Right atrium auricular region (tissue), 2 donors: ENCODE measurements at regions not wholly inside any gene's neighbourhood (a gene's known extent, or its start where the extent isn't known, plus 50 kb on each side); places are given as distances from the start of the nearest gene placed in this dataset.

Source experiments
- DNase-seq: peaks from one replicate; pipeline ENCODE4 v3.0.0-alpha.2; 2019; ENCODE audit warnings: low spot score
- H3K27ac ChIP-seq, 2 donors: fragments of 200-600 bp; sonication (generic); 1 replicate in 1 of 2; 2 replicates in 1 of 2; pipeline ENCODE4 v1.5.1; 2016 to 2019
- H3K27me3 ChIP-seq, 2 donors: fragments of 200-600 bp; sonication (generic); one replicate each; pipeline versions ENCODE4 v1.5.1 to v1.6.0; 2017 to 2019
- H3K36me3 ChIP-seq: fragments of 200-600 bp; sonication (generic); one replicate; pipeline ENCODE4 v1.5.1; 2016
- H3K4me1 ChIP-seq, 2 donors: fragments of 200-600 bp; sonication (generic); one replicate each; pipeline versions ENCODE4 v1.5.1 to v1.6.0; 2017 to 2019
- H3K4me3 ChIP-seq, 2 donors: fragments of 200-600 bp; sonication (generic); 1 replicate in 1 of 2; 2 replicates in 1 of 2; pipeline ENCODE4 v1.5.1; 2017 to 2019; ENCODE audit warnings: mild to moderate bottlenecking in 1 of 2, moderate library complexity in 1 of 2
- H3K9me3 ChIP-seq, 2 donors: fragments of 200-600 bp; sonication (generic); one replicate each; pipeline ENCODE4 v1.5.1; 2019
- TF ChIP-seq, protein P1 (sequence below), 2 donors: fragments of 200-600 bp; sonication (generic); IDR thresholded peaks; one replicate each; pipeline ENCODE4 v1.5.1; 2019; ENCODE audit warnings: antibody characterized with exemption in 2 of 2

DNA sequence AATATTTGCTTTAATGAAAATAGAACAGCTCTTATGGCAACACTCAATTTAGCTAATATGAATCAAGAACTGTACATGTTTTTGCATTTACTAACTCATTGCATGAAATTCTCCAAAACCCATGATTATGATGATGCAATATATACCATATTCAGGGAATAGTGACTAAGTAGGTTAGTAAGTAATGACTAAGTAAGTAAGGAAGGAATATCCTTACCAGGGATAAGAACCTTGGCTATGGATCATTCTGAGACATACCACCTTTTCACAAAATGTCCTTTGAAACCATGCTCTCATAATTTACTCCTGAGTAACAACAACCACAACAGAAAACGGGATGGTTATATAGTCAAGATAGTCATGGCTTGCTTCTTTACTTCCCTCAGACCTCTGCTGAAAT, 1513.0 kb downstream of the STIM2 start:
- no peaks in the 10 kb centered on the region for H3K4me1 ChIP-seq
- no peak for DNase-seq
- H3K36me3 ChIP-seq = no peaks in the 10 kb centered on the region
- no peaks in the 10 kb centered on the region for H3K9me3 ChIP-seq
- H3K27ac ChIP-seq = no peak overlapping the region
- no peak overlapping the region for H3K4me3 ChIP-seq
- H3K27me3 ChIP-seq = no peaks in the 10 kb centered on the region
- TF ChIP-seq, protein P1, sequence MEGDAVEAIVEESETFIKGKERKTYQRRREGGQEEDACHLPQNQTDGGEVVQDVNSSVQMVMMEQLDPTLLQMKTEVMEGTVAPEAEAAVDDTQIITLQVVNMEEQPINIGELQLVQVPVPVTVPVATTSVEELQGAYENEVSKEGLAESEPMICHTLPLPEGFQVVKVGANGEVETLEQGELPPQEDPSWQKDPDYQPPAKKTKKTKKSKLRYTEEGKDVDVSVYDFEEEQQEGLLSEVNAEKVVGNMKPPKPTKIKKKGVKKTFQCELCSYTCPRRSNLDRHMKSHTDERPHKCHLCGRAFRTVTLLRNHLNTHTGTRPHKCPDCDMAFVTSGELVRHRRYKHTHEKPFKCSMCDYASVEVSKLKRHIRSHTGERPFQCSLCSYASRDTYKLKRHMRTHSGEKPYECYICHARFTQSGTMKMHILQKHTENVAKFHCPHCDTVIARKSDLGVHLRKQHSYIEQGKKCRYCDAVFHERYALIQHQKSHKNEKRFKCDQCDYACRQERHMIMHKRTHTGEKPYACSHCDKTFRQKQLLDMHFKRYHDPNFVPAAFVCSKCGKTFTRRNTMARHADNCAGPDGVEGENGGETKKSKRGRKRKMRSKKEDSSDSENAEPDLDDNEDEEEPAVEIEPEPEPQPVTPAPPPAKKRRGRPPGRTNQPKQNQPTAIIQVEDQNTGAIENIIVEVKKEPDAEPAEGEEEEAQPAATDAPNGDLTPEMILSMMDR (IDR thresholded peaks at IDR 0.05) = no peak

DNA sequence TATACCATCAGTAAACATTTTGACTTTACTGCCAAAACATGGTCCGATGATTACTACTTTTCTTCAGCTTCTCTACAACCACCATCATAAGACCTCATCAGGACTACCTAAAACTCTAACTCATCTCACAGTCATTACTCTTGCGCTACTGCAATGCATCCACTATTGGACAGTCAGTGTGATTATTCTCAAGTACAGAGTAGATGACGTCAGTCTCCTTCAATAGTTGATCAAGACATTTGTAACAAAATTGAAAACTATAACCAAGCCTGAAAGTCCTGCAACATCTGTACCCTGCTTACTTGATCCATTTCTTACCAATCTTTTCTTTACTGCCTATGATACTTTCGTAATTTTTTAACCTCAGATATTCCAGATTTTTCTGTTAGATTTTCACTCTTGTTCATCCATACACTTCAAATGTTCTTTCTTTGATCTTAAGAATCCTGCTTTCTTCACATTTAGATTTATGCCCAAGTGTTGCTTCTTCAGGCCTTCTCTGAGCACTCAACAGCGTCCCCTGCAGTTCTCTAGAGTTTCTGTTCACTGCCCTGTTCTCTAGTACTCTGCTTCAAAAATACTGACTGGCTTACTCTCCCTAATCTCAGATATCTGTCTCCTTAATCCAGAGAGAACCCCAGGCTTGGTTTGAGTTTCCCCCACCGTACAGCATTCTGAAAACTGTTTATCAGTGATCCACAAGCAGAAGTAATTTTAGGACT, 1517.6 kb downstream of the STIM2 start:
- DNase-seq = no peak
- Histone ChIP-seq H3K27ac (no peak overlapping the region), H3K9me3 (no peaks in the 10 kb centered on the region), H3K4me3 (no peak overlapping the region), H3K4me1 (no peaks in the 10 kb centered on the region), H3K27me3 (no peaks in the 10 kb centered on the region), H3K36me3 (no peaks in the 10 kb centered on the region)
- TF ChIP-seq, protein P1 (IDR thresholded peaks at IDR 0.05) = no peak

DNA sequence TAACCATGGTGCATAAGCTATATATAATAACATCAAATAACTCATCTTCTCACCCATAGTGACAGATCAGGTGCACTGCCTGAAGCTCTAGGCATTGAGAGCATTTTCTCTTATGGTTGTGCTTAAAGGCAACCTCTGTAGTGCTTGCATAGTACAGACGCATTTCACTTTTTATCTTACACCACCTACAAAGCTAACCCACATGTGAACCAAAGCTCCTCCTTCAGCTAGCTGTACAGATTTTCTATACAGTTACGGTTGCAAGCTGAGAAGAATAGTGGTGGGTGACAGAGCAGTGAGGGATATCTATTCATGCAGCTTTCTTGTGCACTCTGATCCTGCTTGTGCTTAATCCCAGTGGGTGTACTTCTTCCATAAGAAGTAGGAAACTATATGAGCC, 1525.2 kb downstream of the STIM2 start:
- DNase-seq = no peak
- Histone ChIP-seq H3K4me3 (no peak overlapping the region), H3K9me3 (no peaks in the 10 kb centered on the region), H3K27ac (no peak overlapping the region), H3K27me3 (no peaks in the 10 kb centered on the region), H3K4me1 (no peaks in the 10 kb centered on the region), H3K36me3 (no peaks in the 10 kb centered on the region)
- TF ChIP-seq, protein P1 (IDR thresholded peaks at IDR 0.05) = no peak

DNA sequence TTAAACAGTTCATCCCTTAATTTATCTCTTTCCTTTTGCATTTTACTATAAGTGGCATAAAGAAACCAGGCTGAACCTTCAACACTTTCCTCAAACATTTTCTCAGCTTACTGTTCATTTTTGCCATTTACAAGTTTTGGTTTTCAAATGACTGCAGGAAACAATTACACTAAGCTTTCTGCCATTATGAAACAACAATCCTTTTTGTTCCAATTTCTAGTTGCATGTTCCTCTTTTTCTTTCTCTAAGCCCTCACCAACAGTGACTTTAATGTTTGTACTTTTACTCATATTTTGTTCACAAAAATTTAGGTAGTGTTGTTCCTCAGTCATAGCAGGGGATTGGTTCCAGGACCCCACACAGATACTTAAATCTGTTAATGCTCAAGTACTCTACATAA, 1526.1 kb downstream of the STIM2 start:
- Histone ChIP-seq H3K9me3 (no peaks in the 10 kb centered on the region), H3K27me3 (no peaks in the 10 kb centered on the region), H3K36me3 (no peaks in the 10 kb centered on the region), H3K4me1 (no peaks in the 10 kb centered on the region), H3K27ac (no peak overlapping the region), H3K4me3 (no peak overlapping the region)
- DNase-seq = no peak
- TF ChIP-seq, protein P1 (IDR thresholded peaks at IDR 0.05) = no peak

DNA sequence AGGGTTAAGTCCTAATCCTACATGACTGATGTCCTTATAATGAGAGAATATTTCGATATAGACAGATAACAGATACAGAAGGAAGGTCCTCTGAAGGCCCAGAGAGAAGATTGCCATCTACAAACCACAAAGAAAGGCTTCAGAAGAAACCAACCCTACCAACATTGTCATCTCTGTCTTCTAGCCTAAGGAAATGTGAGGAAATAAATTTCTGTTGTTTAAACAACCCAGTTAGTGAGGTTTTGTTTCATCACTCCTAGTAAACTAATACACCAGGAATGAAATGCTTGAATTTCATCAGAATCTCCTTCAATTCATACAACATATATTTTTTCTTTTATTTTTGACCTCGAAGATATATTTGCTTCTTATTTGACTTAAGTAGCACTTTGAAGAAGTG, 1527.8 kb downstream of the STIM2 start:
- Histone ChIP-seq H3K27ac (no peak overlapping the region), H3K9me3 (no peaks in the 10 kb centered on the region), H3K4me3 (no peak overlapping the region), H3K36me3 (no peaks in the 10 kb centered on the region), H3K27me3 (no peaks in the 10 kb centered on the region), H3K4me1 (no peaks in the 10 kb centered on the region)
- no peak for DNase-seq
- TF ChIP-seq, protein P1 (IDR thresholded peaks at IDR 0.05) = no peak

DNA sequence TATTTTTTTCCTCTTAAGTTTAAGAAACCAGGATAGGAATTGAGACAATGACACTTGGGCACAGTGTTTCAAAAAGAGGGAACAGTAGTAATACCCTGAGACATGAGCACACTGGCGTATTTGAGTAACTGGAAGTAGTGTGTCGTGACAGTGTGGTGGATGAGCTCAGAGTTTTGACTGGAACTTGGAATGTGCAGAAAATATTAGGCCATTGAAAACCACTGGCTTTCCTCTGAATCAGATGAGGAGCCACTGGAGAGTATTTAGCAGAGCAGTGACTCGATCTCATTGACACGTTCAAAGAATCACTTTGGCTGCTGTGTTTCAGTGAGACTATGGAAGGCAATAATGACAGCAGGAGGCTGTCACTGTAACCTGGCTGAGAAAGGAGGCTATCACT, 1531.2 kb downstream of the STIM2 start:
- no peak for DNase-seq
- no peak overlapping the region for H3K4me3 ChIP-seq
- TF ChIP-seq, protein P1 (IDR thresholded peaks at IDR 0.05) = no peak
- no peaks in the 10 kb centered on the region for H3K36me3 ChIP-seq
- no peaks in the 10 kb centered on the region for H3K9me3 ChIP-seq
- H3K27ac ChIP-seq = no peak overlapping the region
- no peaks in the 10 kb centered on the region for H3K27me3 ChIP-seq
- no peaks in the 10 kb centered on the region for H3K4me1 ChIP-seq
